PFSK-1 (cell line): ENCODE measurements at regions not wholly inside any gene's neighbourhood (a gene's known extent, or its start where the extent isn't known, plus 50 kb on each side); places are given as distances from the start of the nearest gene placed in this dataset.

Experiments
- FOXP2 ChIP-seq: optimal IDR thresholded peaks from 2 replicates; pipeline ENCODE3; 2011; ENCODE audit warnings: borderline replicate concordance, control low read depth, inconsistent platforms; ENCODE audit not compliant: insufficient read depth; ENCODE audit errors: extremely low read length, extremely low read depth
- POLR2AphosphoS5 ChIP-seq: IDR thresholded peaks from 2 replicates; pipeline ENCODE4 v1.6.1; 2012; ENCODE audit warnings: low read depth, mild to moderate bottlenecking, control low read depth, low read length, moderate library complexity
- REST ChIP-seq, 2 experiments: IDR thresholded peaks; 2 replicates each; pipeline versions ENCODE4 v1.6.1 to v1.8.0; 2011 to 2012; ENCODE audit warnings: low read depth in 2 of 2, low read length in 2 of 2, control low read depth in 1 of 2, inconsistent platforms in 1 of 2, mild to moderate bottlenecking in 1 of 2, moderate library complexity in 1 of 2; ENCODE audit not compliant: insufficient read depth in 1 of 2
- SIN3A ChIP-seq: IDR thresholded peaks from 2 replicates; pipeline ENCODE4 v1.6.1; 2012; ENCODE audit warnings: mild to moderate bottlenecking, low read length, moderate library complexity, borderline replicate concordance; ENCODE audit not compliant: insufficient read depth
- TAF1 ChIP-seq: IDR thresholded peaks from 2 replicates; pipeline ENCODE4 v1.6.1; 2012; ENCODE audit warnings: low read length, control low read depth, borderline replicate concordance; ENCODE audit not compliant: insufficient read depth

GRCh38 chr1:238961790-238962189 lies 424.6 kb upstream of the CHRM3 start:
- TF ChIP-seq REST (IDR thresholded peaks at IDR 0.05; ENCODE audit: insufficient read depth in 1 of 2, low read depth in 2 of 2, low read length in 2 of 2) (no peak), SIN3A (no peak), POLR2AphosphoS5 (no peak), TAF1 (no peak), FOXP2 (no peak)

GRCh38 chr1:238960071-238960470 lies 426.3 kb upstream of the CHRM3 start:
- no peak for TF ChIP-seq FOXP2
- no peak for TF ChIP-seq TAF1
- no peak for TF ChIP-seq REST (IDR thresholded peaks at IDR 0.05; ENCODE audit: insufficient read depth in 1 of 2, low read depth in 2 of 2, low read length in 2 of 2)
- no peak for TF ChIP-seq POLR2AphosphoS5
- TF ChIP-seq SIN3A = no peak

GRCh38 chr1:238955934-238956333 lies 430.4 kb upstream of the CHRM3 start:
- no peak for TF ChIP-seq SIN3A
- no peak for TF ChIP-seq TAF1
- TF ChIP-seq POLR2AphosphoS5 = no peak
- TF ChIP-seq FOXP2 = no peak
- no peak for TF ChIP-seq REST (IDR thresholded peaks at IDR 0.05; ENCODE audit: insufficient read depth in 1 of 2, low read depth in 2 of 2, low read length in 2 of 2)

GRCh38 chr1:238954865-238955264 lies 431.5 kb upstream of the CHRM3 start:
- no peak for TF ChIP-seq TAF1
- TF ChIP-seq SIN3A = no peak
- no peak for TF ChIP-seq FOXP2
- TF ChIP-seq POLR2AphosphoS5 = no peak
- no peak for TF ChIP-seq REST (IDR thresholded peaks at IDR 0.05; ENCODE audit: insufficient read depth in 1 of 2, low read depth in 2 of 2, low read length in 2 of 2)

- TF ChIP-seq TAF1 (no peak), POLR2AphosphoS5 (no peak), FOXP2 (no peak), SIN3A (no peak), REST (IDR thresholded peaks at IDR 0.05; ENCODE audit: insufficient read depth in 1 of 2, low read depth in 2 of 2, low read length in 2 of 2) (no peak)
Measured at GRCh38 chr1:238953448-238954010, 432.8 kb upstream of the CHRM3 start.
